ENCODE measurements at regions not wholly inside any gene's neighbourhood (a gene's known extent, or its start where the extent isn't known, plus 50 kb on each side); places are given as distances from the start of the nearest gene placed in this dataset.

DNA sequence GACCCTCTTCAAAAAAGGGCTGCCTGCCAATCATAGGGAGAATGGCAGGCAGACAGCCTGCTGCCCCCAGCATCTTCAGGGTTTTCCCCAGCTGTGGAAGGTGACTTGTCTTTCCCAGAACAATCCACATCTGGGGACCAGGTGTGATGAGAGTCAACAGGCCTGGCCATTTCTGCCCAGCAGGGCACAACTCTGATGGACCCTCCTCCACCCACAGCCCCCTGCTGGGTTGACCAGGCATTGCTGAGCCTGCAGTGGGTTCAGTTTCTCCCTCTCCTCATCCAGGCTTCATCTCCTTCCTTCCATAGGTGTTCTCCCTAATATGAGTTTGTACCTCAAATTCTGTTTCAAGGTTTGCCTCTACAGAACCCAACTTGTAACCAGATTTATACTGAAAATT, 111.0 kb downstream of the MINAR1 start:
- no peak overlapping the region for H3K27ac ChIP-seq (ENCODE audit: low read depth, low read length)
- no peak overlapping the region for H3K4me3 ChIP-seq (ENCODE audit: low read length)
- Mint-ChIP-seq H3K36me3 (no peaks in the 10 kb centered on the region), H3K9me3 (no peaks in the 10 kb centered on the region), H3K27ac (no peak overlapping the region), H3K4me3 (no peak overlapping the region), H3K27me3 (peaks cover 4 to 10% of the 10 kb centered on the region in 2 donors), H3K4me1 (no peaks in the 10 kb centered on the region)
- H3K36me3 ChIP-seq (ENCODE audit: insufficient read depth, low read length), result no peaks in the 10 kb centered on the region
- H3K4me1 ChIP-seq (ENCODE audit: insufficient read depth, low read length), result no peaks in the 10 kb centered on the region
- no peaks in the 10 kb centered on the region for H3K9me3 ChIP-seq (ENCODE audit: low read length)
- H3K27me3 ChIP-seq (ENCODE audit: insufficient read depth, low read length, poor library complexity, severe bottlenecking), result peaks cover 3% of the 10 kb centered on the region
- POLR2A ChIA-PET, result no interaction called here
- DNase-seq, result no peak
- CTCF ChIA-PET, result no interaction called here

- H3K27ac Mint-ChIP-seq, result no peak overlapping the region
- ChIA-PET CTCF (no interaction called here), POLR2A (no interaction called here)
- H3K27ac ChIP-seq (ENCODE audit: low read depth, low read length), result no peak overlapping the region
- peaks cover 0 to 6% (median 2%) of the 10 kb centered on the region in 5 donors for H3K9me3 Mint-ChIP-seq
- no peak overlapping the region for H3K4me3 ChIP-seq (ENCODE audit: low read length)
- H3K4me1 ChIP-seq (ENCODE audit: insufficient read depth, low read length), result no peaks in the 10 kb centered on the region
- H3K4me3 Mint-ChIP-seq, result no peak overlapping the region
- no peaks in the 10 kb centered on the region for H3K4me1 Mint-ChIP-seq
- no peaks in the 10 kb centered on the region for H3K9me3 ChIP-seq (ENCODE audit: low read length)
- no peaks in the 10 kb centered on the region for H3K36me3 ChIP-seq (ENCODE audit: insufficient read depth, low read length)
- H3K36me3 Mint-ChIP-seq, result no peaks in the 10 kb centered on the region
- peaks cover 8 to 19% of the 10 kb centered on the region in 2 donors for H3K27me3 Mint-ChIP-seq
- DNase-seq, result no peak
- peaks cover 3% of the 10 kb centered on the region for H3K27me3 ChIP-seq (ENCODE audit: insufficient read depth, low read length, poor library complexity, severe bottlenecking)
These were observed 117.1 kb downstream of the MINAR1 start for GRCh38 chr15:79549196-79549595.

DNA sequence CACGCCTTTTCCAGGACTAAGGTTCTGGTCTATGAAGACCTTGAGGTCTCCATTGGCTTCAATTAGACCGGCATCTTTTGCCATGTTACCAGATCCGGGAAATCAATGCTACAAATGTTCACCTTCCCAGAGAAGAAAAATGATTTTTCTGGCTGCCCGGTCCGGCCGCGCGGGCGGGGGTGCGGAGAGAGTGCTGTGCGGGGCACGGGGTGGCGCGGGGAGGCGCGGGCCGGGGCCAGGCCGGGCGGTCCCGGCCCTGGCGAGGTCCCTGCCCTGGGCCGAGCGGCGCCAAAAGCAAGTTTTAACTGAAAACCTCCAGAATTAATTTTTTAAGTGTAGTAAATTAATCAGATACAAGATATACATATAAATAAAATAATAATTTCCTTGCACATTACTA, 128.2 kb downstream of the MINAR1 start:
- H3K9me3 Mint-ChIP-seq, result peaks cover 0 to 6% (median 0%) of the 10 kb centered on the region in 5 donors

DNA sequence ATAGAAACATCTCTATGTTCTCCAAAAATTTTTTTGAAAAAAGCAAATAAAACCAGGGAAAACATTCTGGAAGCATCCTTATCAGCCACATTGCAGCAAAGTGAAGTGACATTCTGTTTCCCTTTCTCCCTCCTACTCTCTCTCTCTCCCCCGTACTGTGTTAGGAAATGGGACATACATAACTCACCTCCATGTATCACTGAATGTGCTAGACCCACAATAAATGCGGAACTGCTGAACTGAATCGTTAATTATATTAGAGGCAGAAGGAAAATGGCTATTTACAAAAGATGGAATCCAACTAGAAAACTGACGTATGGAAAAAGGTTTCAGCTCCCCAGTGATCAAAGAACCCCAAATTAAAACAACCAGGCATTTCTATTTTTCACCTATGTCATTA, 129.8 kb downstream of the MINAR1 start:
- DNase-seq, result no peak
- Mint-ChIP-seq H3K4me3 (no peak overlapping the region), H3K9me3 (peaks cover 0 to 6% (median 0%) of the 10 kb centered on the region in 5 donors)

More for the DNA sequence above, 128.2 kb downstream of the MINAR1 start:
- Histone ChIP-seq H3K36me3 (ENCODE audit: insufficient read depth, low read length) (no peaks in the 10 kb centered on the region), H3K4me3 (ENCODE audit: low read length) (no peak overlapping the region), H3K27me3 (ENCODE audit: insufficient read depth, low read length, poor library complexity, severe bottlenecking) (no peaks in the 10 kb centered on the region), H3K27ac (ENCODE audit: low read depth, low read length) (no peak overlapping the region), H3K4me1 (ENCODE audit: insufficient read depth, low read length) (no peaks in the 10 kb centered on the region), H3K9me3 (ENCODE audit: low read length) (no peaks in the 10 kb centered on the region)
- H3K27me3 Mint-ChIP-seq, result peaks cover 5 to 33% of the 10 kb centered on the region in 2 donors
- H3K4me3 Mint-ChIP-seq, result no peak overlapping the region
- no peaks in the 10 kb centered on the region for H3K36me3 Mint-ChIP-seq
- H3K4me1 Mint-ChIP-seq, result no peaks in the 10 kb centered on the region
- DNase-seq, result no peak
- H3K27ac Mint-ChIP-seq, result no peak overlapping the region
- POLR2A ChIA-PET, result no interaction called here
- CTCF ChIA-PET, result no interaction called here

DNA sequence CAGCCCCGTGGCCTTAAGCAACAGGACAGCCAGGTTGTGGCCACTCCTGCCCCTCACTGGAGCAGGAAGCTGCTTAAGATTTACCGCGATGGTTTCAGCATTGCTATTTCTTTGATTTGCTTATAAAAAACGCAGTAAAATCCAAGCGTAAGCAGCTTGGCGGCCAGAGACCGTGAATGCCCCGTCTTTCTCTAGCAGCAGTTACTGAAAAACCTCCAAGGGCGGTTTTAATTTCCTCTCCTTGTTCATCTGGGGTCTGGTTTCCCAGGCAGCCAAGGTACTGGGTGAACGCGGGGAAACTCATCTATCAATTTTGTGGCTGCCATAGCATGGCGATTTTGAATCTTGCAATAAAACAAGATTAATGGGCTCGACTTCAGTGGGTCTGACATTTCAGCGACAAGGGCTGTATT, 130.3 kb downstream of the MINAR1 start:
- CTCF ChIA-PET, result no interaction called here
- no peaks in the 10 kb centered on the region for H3K9me3 ChIP-seq (ENCODE audit: low read length)

More for the DNA sequence above, 129.8 kb downstream of the MINAR1 start:
- Histone ChIP-seq H3K36me3 (ENCODE audit: insufficient read depth, low read length) (no peaks in the 10 kb centered on the region), H3K27me3 (ENCODE audit: insufficient read depth, low read length, poor library complexity, severe bottlenecking) (no peaks in the 10 kb centered on the region), H3K9me3 (ENCODE audit: low read length) (no peaks in the 10 kb centered on the region), H3K4me1 (ENCODE audit: insufficient read depth, low read length) (no peaks in the 10 kb centered on the region), H3K27ac (ENCODE audit: low read depth, low read length) (no peak overlapping the region), H3K4me3 (ENCODE audit: low read length) (no peak overlapping the region)
- H3K4me1 Mint-ChIP-seq, result no peaks in the 10 kb centered on the region
- no peak overlapping the region for H3K27ac Mint-ChIP-seq
- POLR2A ChIA-PET, result no interaction called here
- peaks cover 5 to 33% of the 10 kb centered on the region in 2 donors for H3K27me3 Mint-ChIP-seq
- H3K36me3 Mint-ChIP-seq, result no peaks in the 10 kb centered on the region
- CTCF ChIA-PET, result no interaction called here

DNA sequence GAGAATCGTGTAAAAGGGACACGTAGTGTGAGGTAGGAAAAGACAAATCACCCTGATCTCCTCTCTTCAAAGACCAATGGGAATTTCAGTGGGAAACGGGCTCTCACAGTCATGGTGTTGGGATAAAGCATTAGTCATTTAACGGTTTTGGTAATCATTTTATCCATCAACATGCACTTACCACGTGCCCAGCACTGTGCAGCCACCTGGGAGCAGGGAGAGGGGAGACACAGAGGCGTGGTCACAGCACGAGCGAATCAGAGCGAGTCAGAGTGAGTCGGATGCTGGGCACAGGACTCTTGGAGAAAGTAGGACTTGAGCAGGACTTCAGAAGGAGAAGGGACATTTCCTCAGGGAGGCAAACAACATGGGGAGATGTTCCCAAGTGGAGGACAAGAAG, 130.8 kb downstream of the MINAR1 start:
- CTCF ChIA-PET, result no interaction called here
- H3K4me3 ChIP-seq (ENCODE audit: low read length), result no peak overlapping the region

More for the DNA sequence above, 130.3 kb downstream of the MINAR1 start:
- POLR2A ChIA-PET, result no interaction called here
- H3K4me1 Mint-ChIP-seq, result no peaks in the 10 kb centered on the region
- no peak overlapping the region for H3K27ac ChIP-seq (ENCODE audit: low read depth, low read length)
- peaks cover 5 to 33% of the 10 kb centered on the region in 2 donors for H3K27me3 Mint-ChIP-seq
- H3K36me3 Mint-ChIP-seq, result no peaks in the 10 kb centered on the region
- H3K9me3 Mint-ChIP-seq, result peaks cover 0 to 6% (median 0%) of the 10 kb centered on the region in 5 donors
- DNase-seq, result no peak
- no peak overlapping the region for H3K27ac Mint-ChIP-seq
- H3K36me3 ChIP-seq (ENCODE audit: insufficient read depth, low read length), result no peaks in the 10 kb centered on the region
- H3K4me1 ChIP-seq (ENCODE audit: insufficient read depth, low read length), result no peaks in the 10 kb centered on the region
- H3K4me3 Mint-ChIP-seq, result no peak overlapping the region
- H3K27me3 ChIP-seq (ENCODE audit: insufficient read depth, low read length, poor library complexity, severe bottlenecking), result no peaks in the 10 kb centered on the region
- H3K4me3 ChIP-seq (ENCODE audit: low read length), result no peak overlapping the region

GRCh38 chr15:79570004-79570403, 137.9 kb downstream of the MINAR1 start:
- H3K36me3 ChIP-seq (ENCODE audit: insufficient read depth, low read length), result no peaks in the 10 kb centered on the region
- ChIA-PET CTCF (no interaction called here), POLR2A (no interaction called here)
- no peak overlapping the region for H3K4me3 Mint-ChIP-seq
- H3K9me3 Mint-ChIP-seq, result peaks cover 0 to 2% (median 0%) of the 10 kb centered on the region in 5 donors
- no peaks in the 10 kb centered on the region for H3K4me1 ChIP-seq (ENCODE audit: insufficient read depth, low read length)
- no peak for DNase-seq
- H3K27me3 ChIP-seq (ENCODE audit: insufficient read depth, low read length, poor library complexity, severe bottlenecking), result no peaks in the 10 kb centered on the region
- no peak overlapping the region for H3K27ac ChIP-seq (ENCODE audit: low read depth, low read length)
- H3K27ac Mint-ChIP-seq, result no peak overlapping the region
- H3K9me3 ChIP-seq (ENCODE audit: low read length), result no peaks in the 10 kb centered on the region
- H3K27me3 Mint-ChIP-seq, result peaks cover 0 to 3% of the 10 kb centered on the region in 2 donors
- no peaks in the 10 kb centered on the region for H3K36me3 Mint-ChIP-seq
- H3K4me1 Mint-ChIP-seq, result no peaks in the 10 kb centered on the region
- H3K4me3 ChIP-seq (ENCODE audit: low read length), result no peak overlapping the region

More for the DNA sequence above, 130.8 kb downstream of the MINAR1 start:
- Histone ChIP-seq H3K27ac (ENCODE audit: low read depth, low read length) (no peak overlapping the region), H3K36me3 (ENCODE audit: insufficient read depth, low read length) (no peaks in the 10 kb centered on the region), H3K27me3 (ENCODE audit: insufficient read depth, low read length, poor library complexity, severe bottlenecking) (no peaks in the 10 kb centered on the region), H3K9me3 (ENCODE audit: low read length) (no peaks in the 10 kb centered on the region), H3K4me1 (ENCODE audit: insufficient read depth, low read length) (no peaks in the 10 kb centered on the region)
- H3K27me3 Mint-ChIP-seq, result peaks cover 5 to 33% of the 10 kb centered on the region in 2 donors
- POLR2A ChIA-PET, result no interaction called here
- H3K27ac Mint-ChIP-seq, result no peak overlapping the region
- H3K4me1 Mint-ChIP-seq, result no peaks in the 10 kb centered on the region
- H3K4me3 Mint-ChIP-seq, result no peak overlapping the region
- H3K36me3 Mint-ChIP-seq, result no peaks in the 10 kb centered on the region
- H3K9me3 Mint-ChIP-seq, result peaks cover 0 to 6% (median 0%) of the 10 kb centered on the region in 5 donors
- DNase-seq, result no peak

- Histone ChIP-seq H3K9me3 (ENCODE audit: low read length) (no peaks in the 10 kb centered on the region), H3K27me3 (ENCODE audit: insufficient read depth, low read length, poor library complexity, severe bottlenecking) (no peaks in the 10 kb centered on the region), H3K4me1 (ENCODE audit: insufficient read depth, low read length) (no peaks in the 10 kb centered on the region), H3K27ac (ENCODE audit: low read depth, low read length) (no peak overlapping the region), H3K4me3 (ENCODE audit: low read length) (no peak overlapping the region), H3K36me3 (ENCODE audit: insufficient read depth, low read length) (no peaks in the 10 kb centered on the region)
- no peak for DNase-seq
- H3K4me3 Mint-ChIP-seq, result no peak overlapping the region
- ChIA-PET CTCF (no interaction called here), POLR2A (no interaction called here)
- H3K27me3 Mint-ChIP-seq, result peaks cover 3% of the 10 kb centered on the region in 2 donors
- H3K36me3 Mint-ChIP-seq, result no peaks in the 10 kb centered on the region
- H3K27ac Mint-ChIP-seq, result no peak overlapping the region
- no peaks in the 10 kb centered on the region for H3K4me1 Mint-ChIP-seq
- H3K9me3 Mint-ChIP-seq, result peaks cover 0 to 2% (median 0%) of the 10 kb centered on the region in 5 donors
These were observed 140.7 kb downstream of the MINAR1 start for GRCh38 chr15:79572691-79573404.

Measured in CD8-positive, alpha-beta memory T cell (primary cell).